Type B pancreatic cell (in vitro differentiated cells): ENCODE measurements at regions not wholly inside any gene's neighbourhood (a gene's known extent, or its start where the extent isn't known, plus 50 kb on each side); places are given as distances from the start of the nearest gene placed in this dataset.

ENCODE experiments used
- DNase-seq: peaks from one replicate; pipeline ENCODE4 v3.0.0; 2021; ENCODE audit warnings: mixed read lengths; ENCODE audit not compliant: unreplicated experiment; ENCODE audit errors: extremely low spot score
- H3K27ac Mint-ChIP-seq: 2 replicates; pipeline ENCODE4 v1.8.0; 2021; ENCODE audit warnings: mild to moderate bottlenecking, mixed read lengths
- H3K27me3 Mint-ChIP-seq: 2 replicates; pipeline ENCODE4 v1.8.0; 2021; ENCODE audit warnings: mixed read lengths
- H3K36me3 Mint-ChIP-seq: 2 replicates; pipeline ENCODE4 v1.8.0; 2021; ENCODE audit warnings: mixed read lengths
- H3K4me1 Mint-ChIP-seq: one replicate; pipeline ENCODE4 v1.8.0; 2021; ENCODE audit warnings: mixed read lengths; ENCODE audit not compliant: unreplicated experiment
- H3K4me3 Mint-ChIP-seq: 2 replicates; pipeline ENCODE4 v1.8.0; 2021; ENCODE audit warnings: mild to moderate bottlenecking, mixed read lengths
- H3K9me3 Mint-ChIP-seq: 2 replicates; pipeline ENCODE4 v1.8.0; 2021; ENCODE audit warnings: mixed read lengths
- TF ChIP-seq, protein P1 (sequence below): fragments of 200-600 bp; sonication (generic); conservative IDR thresholded peaks from 2 replicates; pipeline ENCODE4 v1.5.0; 2021; ENCODE audit warnings: antibody characterized with exemption, mild to moderate bottlenecking

DNA sequence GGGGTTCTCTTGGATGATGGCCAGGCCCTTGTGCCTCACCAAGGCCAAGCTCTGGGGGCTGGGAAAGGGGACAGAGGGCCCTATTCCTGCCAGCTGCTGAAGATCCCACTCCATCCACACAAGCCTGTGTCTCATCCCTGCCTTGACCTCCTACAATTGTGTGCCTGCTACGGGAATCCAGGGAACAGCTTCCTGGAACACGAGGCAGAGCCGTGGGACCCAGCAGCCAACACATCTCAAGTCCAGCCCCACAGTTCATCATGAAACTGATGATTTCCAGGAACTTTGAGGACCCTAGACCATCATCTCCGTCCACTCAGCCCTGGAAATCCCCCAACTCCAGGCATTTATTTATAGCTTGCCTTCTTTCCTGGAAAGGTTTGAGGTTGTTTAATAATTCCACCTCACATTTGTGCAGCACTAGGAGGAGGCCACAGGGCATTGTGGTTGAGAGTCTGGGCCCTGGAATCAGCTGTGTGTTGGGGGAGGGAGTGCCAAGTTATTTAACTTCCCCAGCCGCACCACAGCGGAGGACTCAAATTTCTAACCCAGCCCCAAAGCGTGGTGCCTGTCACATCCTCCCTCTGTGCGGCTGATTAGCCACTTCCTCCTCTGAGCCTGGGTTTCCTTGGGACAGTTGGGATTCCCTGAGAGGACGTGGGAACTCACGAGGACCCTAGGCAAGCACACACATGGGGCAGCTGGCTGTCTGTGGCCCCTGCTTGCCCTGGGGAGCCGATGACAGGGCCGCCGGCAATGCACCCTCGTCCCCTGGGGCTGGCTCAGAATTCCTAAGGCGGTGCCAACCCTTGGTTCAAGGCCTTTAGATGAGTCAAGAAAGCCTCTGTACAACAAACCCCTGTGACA is 58.2 kb upstream of the GGTA1 start:
- TF ChIP-seq, protein P1, sequence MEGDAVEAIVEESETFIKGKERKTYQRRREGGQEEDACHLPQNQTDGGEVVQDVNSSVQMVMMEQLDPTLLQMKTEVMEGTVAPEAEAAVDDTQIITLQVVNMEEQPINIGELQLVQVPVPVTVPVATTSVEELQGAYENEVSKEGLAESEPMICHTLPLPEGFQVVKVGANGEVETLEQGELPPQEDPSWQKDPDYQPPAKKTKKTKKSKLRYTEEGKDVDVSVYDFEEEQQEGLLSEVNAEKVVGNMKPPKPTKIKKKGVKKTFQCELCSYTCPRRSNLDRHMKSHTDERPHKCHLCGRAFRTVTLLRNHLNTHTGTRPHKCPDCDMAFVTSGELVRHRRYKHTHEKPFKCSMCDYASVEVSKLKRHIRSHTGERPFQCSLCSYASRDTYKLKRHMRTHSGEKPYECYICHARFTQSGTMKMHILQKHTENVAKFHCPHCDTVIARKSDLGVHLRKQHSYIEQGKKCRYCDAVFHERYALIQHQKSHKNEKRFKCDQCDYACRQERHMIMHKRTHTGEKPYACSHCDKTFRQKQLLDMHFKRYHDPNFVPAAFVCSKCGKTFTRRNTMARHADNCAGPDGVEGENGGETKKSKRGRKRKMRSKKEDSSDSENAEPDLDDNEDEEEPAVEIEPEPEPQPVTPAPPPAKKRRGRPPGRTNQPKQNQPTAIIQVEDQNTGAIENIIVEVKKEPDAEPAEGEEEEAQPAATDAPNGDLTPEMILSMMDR = no peak
- Mint-ChIP-seq H3K9me3 (no peaks in the 10 kb centered on the region), H3K4me1 (peaks cover 27% of the 10 kb centered on the region), H3K4me3 (peak overlapping the region; percentile 25), H3K27ac (peak overlapping the region; percentile 56), H3K27me3 (peaks cover 3% of the 10 kb centered on the region), H3K36me3 (no peaks in the 10 kb centered on the region)
- no peak for DNase-seq

GRCh38 chr9:121558473-121558872 is 58.8 kb upstream of the GGTA1 start:
- H3K27ac Mint-ChIP-seq = peak overlapping the region; percentile 56
- TF ChIP-seq, protein P1 = no peak
- H3K9me3 Mint-ChIP-seq = no peaks in the 10 kb centered on the region

GRCh38 chr9:121559183-121559582 is 59.5 kb upstream of the GGTA1 start:
- H3K27ac Mint-ChIP-seq = no peak overlapping the region
- no peaks in the 10 kb centered on the region for H3K36me3 Mint-ChIP-seq
- peaks cover 27% of the 10 kb centered on the region for H3K4me1 Mint-ChIP-seq
- DNase-seq = no peak
- H3K9me3 Mint-ChIP-seq = no peaks in the 10 kb centered on the region
- TF ChIP-seq, protein P1 = no peak
- H3K27me3 Mint-ChIP-seq = peaks cover 3% of the 10 kb centered on the region
- no peak overlapping the region for H3K4me3 Mint-ChIP-seq

More at GRCh38 chr9:121558473-121558872, 58.8 kb upstream of the GGTA1 start:
- Mint-ChIP-seq H3K27me3 (peaks cover 3% of the 10 kb centered on the region), H3K4me3 (no peak overlapping the region), H3K36me3 (no peaks in the 10 kb centered on the region), H3K4me1 (peaks cover 27% of the 10 kb centered on the region)
- DNase-seq = no peak

- no peak overlapping the region for H3K4me3 Mint-ChIP-seq
- no peaks in the 10 kb centered on the region for H3K36me3 Mint-ChIP-seq
- TF ChIP-seq, protein P1 = no peak
- no peaks in the 10 kb centered on the region for H3K9me3 Mint-ChIP-seq
- H3K27ac Mint-ChIP-seq = no peak overlapping the region
- peaks cover 34% of the 10 kb centered on the region for H3K4me1 Mint-ChIP-seq
- no peak for DNase-seq
- peaks cover 3% of the 10 kb centered on the region for H3K27me3 Mint-ChIP-seq
These were observed 61.3 kb upstream of the GGTA1 start for GRCh38 chr9:121560921-121561320.

- peak overlapping the region; percentile 98 for H3K27ac Mint-ChIP-seq
- H3K4me1 Mint-ChIP-seq = peaks cover 40% of the 10 kb centered on the region
- peaks cover 3% of the 10 kb centered on the region for H3K27me3 Mint-ChIP-seq
- DNase-seq = no peak
- TF ChIP-seq, protein P1 = no peak
- no peaks in the 10 kb centered on the region for H3K9me3 Mint-ChIP-seq
- no peaks in the 10 kb centered on the region for H3K36me3 Mint-ChIP-seq
- peak overlapping the region; percentile 49 for H3K4me3 Mint-ChIP-seq
These were observed 62.0 kb upstream of the GGTA1 start for GRCh38 chr9:121561385-121562222.
